GM18858 (cell line): ENCODE measurements at regions not wholly inside any gene's neighbourhood (a gene's known extent, or its start where the extent isn't known, plus 50 kb on each side); places are given as distances from the start of the nearest gene placed in this dataset.

Source experiments
- ATAC-seq: cut with Tn5 transposase; IDR thresholded peaks from one replicate; pipeline ENCODE4 v1.9.1; 2021; ENCODE audit not compliant: unreplicated experiment

GRCh38 chr4:138927072-138927471 lies 88.5 kb upstream of the NOCT start:
- no peak for ATAC-seq

- ATAC-seq: no peak
These were observed 90.1 kb upstream of the NOCT start for GRCh38 chr4:138925495-138925894.

- peak; percentile 91 for ATAC-seq
These were observed 96.3 kb upstream of the NOCT start for GRCh38 chr4:138919094-138919936.

- ATAC-seq: no peak
These were observed 97.3 kb upstream of the NOCT start for GRCh38 chr4:138918169-138918869.

GRCh38 chr4:138916763-138917162 lies 98.8 kb upstream of the NOCT start:
- no peak for ATAC-seq

GRCh38 chr4:138915756-138916155 lies 99.8 kb upstream of the NOCT start:
- ATAC-seq: no peak

GRCh38 chr4:138912704-138913340 lies 102.8 kb upstream of the NOCT start:
- ATAC-seq: no peak

GRCh38 chr4:138911909-138912703 lies 103.5 kb upstream of the NOCT start:
- no peak for ATAC-seq

GRCh38 chr4:138910914-138911336 lies 104.7 kb upstream of the NOCT start:
- ATAC-seq: no peak

- ATAC-seq: no peak
These were observed 105.2 kb upstream of the NOCT start for GRCh38 chr4:138910195-138910913.

- no peak for ATAC-seq
These were observed 106.0 kb upstream of the NOCT start for GRCh38 chr4:138909587-138909986.

- no peak for ATAC-seq
These were observed 107.4 kb upstream of the NOCT start for GRCh38 chr4:138908134-138908533.

GRCh38 chr4:138907174-138907573 lies 108.4 kb upstream of the NOCT start:
- ATAC-seq: no peak

- no peak for ATAC-seq
These were observed 110.8 kb upstream of the NOCT start for GRCh38 chr4:138904793-138905192.

GRCh38 chr4:138903185-138903584 lies 112.4 kb upstream of the NOCT start:
- ATAC-seq: no peak

GRCh38 chr4:138902705-138903104 lies 112.9 kb upstream of the NOCT start:
- no peak for ATAC-seq

GRCh38 chr4:138901177-138901576 lies 114.4 kb upstream of the NOCT start:
- no peak for ATAC-seq

GRCh38 chr4:138899999-138900398 lies 115.6 kb upstream of the NOCT start:
- no peak for ATAC-seq

- ATAC-seq: no peak
These were observed 117.3 kb upstream of the NOCT start for GRCh38 chr4:138898282-138898681.

GRCh38 chr4:138897811-138898226 lies 117.8 kb upstream of the NOCT start:
- no peak for ATAC-seq
